Ishikawa (cell line): ENCODE measurements at regions not wholly inside any gene's neighbourhood (a gene's known extent, or its start where the extent isn't known, plus 50 kb on each side); places are given as distances from the start of the nearest gene placed in this dataset.

Experiments
- CEBPB ChIP-seq: IDR thresholded peaks from 2 replicates; pipeline ENCODE4 v1.6.1; 2012
- EGR1 ChIP-seq: IDR thresholded peaks from 2 replicates; pipeline ENCODE4 v1.6.1; 2012
- EP300 ChIP-seq: IDR thresholded peaks from 2 replicates; pipeline ENCODE4 v1.6.1; 2012; ENCODE audit warnings: borderline replicate concordance
- NFIC ChIP-seq: IDR thresholded peaks from 2 replicates; pipeline ENCODE4 v1.6.1; 2012
- RAD21 ChIP-seq: IDR thresholded peaks from 2 replicates; pipeline ENCODE4 v1.6.1; 2012; ENCODE audit warnings: low read depth
- TAF1 ChIP-seq: IDR thresholded peaks from 2 replicates; pipeline ENCODE4 v1.6.1; 2012; ENCODE audit warnings: low read depth, mild to moderate bottlenecking
- TCF12 ChIP-seq: IDR thresholded peaks from 2 replicates; pipeline ENCODE4 v1.6.1; 2012; ENCODE audit warnings: low read depth
- TEAD4 ChIP-seq: IDR thresholded peaks from 2 replicates; pipeline ENCODE4 v1.6.1; 2012
- TF ChIP-seq, protein P1 (sequence below): IDR thresholded peaks from 2 replicates; pipeline ENCODE4 v1.6.1; 2012
- TF ChIP-seq, protein P2 (sequence below): IDR thresholded peaks from 2 replicates; pipeline ENCODE4 v1.6.1; 2012; ENCODE audit warnings: low read depth, mild to moderate bottlenecking

DNA sequence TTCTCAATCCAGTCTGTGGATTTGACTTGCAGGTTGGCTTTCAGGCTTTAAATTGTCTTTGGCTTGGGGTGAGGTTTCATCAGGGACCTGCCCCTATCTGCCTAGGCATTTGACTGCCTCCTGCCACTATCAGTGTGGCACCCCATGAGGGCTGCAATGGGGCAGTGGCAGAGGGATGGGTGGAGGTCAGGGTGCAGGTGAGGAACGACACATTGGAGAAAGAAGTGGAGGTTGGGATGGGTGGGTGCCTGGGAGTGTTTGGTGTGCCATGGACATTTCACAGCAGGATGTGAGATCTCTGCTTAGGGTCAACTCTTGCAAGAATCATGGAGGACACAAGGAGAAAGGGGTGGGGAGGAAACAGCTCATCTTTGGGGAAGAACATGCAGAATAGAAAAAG, 625.1 kb downstream of the PTPRU start:
- TF ChIP-seq, protein P1, sequence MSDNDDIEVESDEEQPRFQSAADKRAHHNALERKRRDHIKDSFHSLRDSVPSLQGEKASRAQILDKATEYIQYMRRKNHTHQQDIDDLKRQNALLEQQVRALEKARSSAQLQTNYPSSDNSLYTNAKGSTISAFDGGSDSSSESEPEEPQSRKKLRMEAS = no peak
- TF ChIP-seq TAF1 (no peak), RAD21 (no peak), TEAD4 (no peak), EGR1 (no peak), NFIC (no peak), CEBPB (no peak), TCF12 (no peak), EP300 (no peak)
- TF ChIP-seq, protein P2, sequence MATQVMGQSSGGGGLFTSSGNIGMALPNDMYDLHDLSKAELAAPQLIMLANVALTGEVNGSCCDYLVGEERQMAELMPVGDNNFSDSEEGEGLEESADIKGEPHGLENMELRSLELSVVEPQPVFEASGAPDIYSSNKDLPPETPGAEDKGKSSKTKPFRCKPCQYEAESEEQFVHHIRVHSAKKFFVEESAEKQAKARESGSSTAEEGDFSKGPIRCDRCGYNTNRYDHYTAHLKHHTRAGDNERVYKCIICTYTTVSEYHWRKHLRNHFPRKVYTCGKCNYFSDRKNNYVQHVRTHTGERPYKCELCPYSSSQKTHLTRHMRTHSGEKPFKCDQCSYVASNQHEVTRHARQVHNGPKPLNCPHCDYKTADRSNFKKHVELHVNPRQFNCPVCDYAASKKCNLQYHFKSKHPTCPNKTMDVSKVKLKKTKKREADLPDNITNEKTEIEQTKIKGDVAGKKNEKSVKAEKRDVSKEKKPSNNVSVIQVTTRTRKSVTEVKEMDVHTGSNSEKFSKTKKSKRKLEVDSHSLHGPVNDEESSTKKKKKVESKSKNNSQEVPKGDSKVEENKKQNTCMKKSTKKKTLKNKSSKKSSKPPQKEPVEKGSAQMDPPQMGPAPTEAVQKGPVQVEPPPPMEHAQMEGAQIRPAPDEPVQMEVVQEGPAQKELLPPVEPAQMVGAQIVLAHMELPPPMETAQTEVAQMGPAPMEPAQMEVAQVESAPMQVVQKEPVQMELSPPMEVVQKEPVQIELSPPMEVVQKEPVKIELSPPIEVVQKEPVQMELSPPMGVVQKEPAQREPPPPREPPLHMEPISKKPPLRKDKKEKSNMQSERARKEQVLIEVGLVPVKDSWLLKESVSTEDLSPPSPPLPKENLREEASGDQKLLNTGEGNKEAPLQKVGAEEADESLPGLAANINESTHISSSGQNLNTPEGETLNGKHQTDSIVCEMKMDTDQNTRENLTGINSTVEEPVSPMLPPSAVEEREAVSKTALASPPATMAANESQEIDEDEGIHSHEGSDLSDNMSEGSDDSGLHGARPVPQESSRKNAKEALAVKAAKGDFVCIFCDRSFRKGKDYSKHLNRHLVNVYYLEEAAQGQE = no peak
